ENCODE measurements at regions not wholly inside any gene's neighbourhood (a gene's known extent, or its start where the extent isn't known, plus 50 kb on each side); places are given as distances from the start of the nearest gene placed in this dataset.

- no peak overlapping the region for H3K27ac Mint-ChIP-seq
- ATAC-seq, result no peak; the same call in 1 of the 2 replicates
- no peak for DNase-seq (ENCODE audit: low spot score)
- peaks cover 5% of the 10 kb centered on the region; the same call in 1 of the 2 replicates for H3K4me1 Mint-ChIP-seq
- H3K9me3 Mint-ChIP-seq, result no peaks in the 10 kb centered on the region
- POLR2A ChIA-PET, result no interaction called here
- H3K36me3 Mint-ChIP-seq, result no peaks in the 10 kb centered on the region
- no peak for TF ChIP-seq ESRRA (CRISPR knock-in tag; IDR thresholded peaks at IDR 0.05; ENCODE audit: borderline replicate concordance)
- no peak for TF ChIP-seq FOXJ3 (CRISPR knock-in tag; IDR thresholded peaks at IDR 0.05; ENCODE audit: borderline replicate concordance)
- TF ChIP-seq EMX1 (CRISPR knock-in tag; IDR thresholded peaks at IDR 0.05), result no peak
- TF ChIP-seq, protein P1, sequence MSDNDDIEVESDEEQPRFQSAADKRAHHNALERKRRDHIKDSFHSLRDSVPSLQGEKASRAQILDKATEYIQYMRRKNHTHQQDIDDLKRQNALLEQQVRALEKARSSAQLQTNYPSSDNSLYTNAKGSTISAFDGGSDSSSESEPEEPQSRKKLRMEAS (CRISPR knock-in tag; IDR thresholded peaks at IDR 0.05), result no peak
- no peak for TF ChIP-seq MXD4 (CRISPR knock-in tag; IDR thresholded peaks at IDR 0.05; ENCODE audit: borderline replicate concordance)
- TF ChIP-seq, protein P2, sequence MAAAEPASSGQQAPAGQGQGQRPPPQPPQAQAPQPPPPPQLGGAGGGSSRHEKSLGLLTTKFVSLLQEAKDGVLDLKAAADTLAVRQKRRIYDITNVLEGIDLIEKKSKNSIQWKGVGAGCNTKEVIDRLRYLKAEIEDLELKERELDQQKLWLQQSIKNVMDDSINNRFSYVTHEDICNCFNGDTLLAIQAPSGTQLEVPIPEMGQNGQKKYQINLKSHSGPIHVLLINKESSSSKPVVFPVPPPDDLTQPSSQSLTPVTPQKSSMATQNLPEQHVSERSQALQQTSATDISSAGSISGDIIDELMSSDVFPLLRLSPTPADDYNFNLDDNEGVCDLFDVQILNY (CRISPR knock-in tag; IDR thresholded peaks at IDR 0.05), result no peak
- no peak for TF ChIP-seq ERG (CRISPR knock-in tag; IDR thresholded peaks at IDR 0.05)
- no peak for TF ChIP-seq MYBL2 (CRISPR knock-in tag; IDR thresholded peaks at IDR 0.05)
- no peak for TF ChIP-seq ZNF138 (CRISPR knock-in tag; conservative IDR thresholded peaks at IDR 0.05)
- no peak for TF ChIP-seq JAZF1 (CRISPR knock-in tag; IDR thresholded peaks at IDR 0.05)
- no peak for TF ChIP-seq GABPB1 (CRISPR knock-in tag; IDR thresholded peaks at IDR 0.05)
- TF ChIP-seq NR1H2 (CRISPR knock-in tag; IDR thresholded peaks at IDR 0.05), result no peak
- no peak for TF ChIP-seq NR3C1 (CRISPR knock-in tag; conservative IDR thresholded peaks at IDR 0.05; ENCODE audit: low read depth)
- TF ChIP-seq NR2C2 (CRISPR knock-in tag; IDR thresholded peaks at IDR 0.05), result no peak
- TF ChIP-seq HMGXB4 (CRISPR knock-in tag; IDR thresholded peaks at IDR 0.05), result no peak
- TF ChIP-seq, protein P3, sequence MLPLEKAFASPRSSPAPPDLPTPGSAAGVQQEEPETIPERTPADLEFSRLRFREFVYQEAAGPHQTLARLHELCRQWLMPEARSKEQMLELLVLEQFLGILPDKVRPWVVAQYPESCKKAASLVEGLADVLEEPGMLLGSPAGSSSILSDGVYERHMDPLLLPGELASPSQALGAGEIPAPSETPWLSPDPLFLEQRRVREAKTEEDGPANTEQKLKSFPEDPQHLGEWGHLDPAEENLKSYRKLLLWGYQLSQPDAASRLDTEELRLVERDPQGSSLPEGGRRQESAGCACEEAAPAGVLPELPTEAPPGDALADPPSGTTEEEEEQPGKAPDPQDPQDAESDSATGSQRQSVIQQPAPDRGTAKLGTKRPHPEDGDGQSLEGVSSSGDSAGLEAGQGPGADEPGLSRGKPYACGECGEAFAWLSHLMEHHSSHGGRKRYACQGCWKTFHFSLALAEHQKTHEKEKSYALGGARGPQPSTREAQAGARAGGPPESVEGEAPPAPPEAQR (CRISPR knock-in tag; IDR thresholded peaks at IDR 0.05), result no peak
- TF ChIP-seq ZNF121 (CRISPR knock-in tag; IDR thresholded peaks at IDR 0.05), result no peak
- TF ChIP-seq TEAD1 (CRISPR knock-in tag; IDR thresholded peaks at IDR 0.05), result no peak
- TF ChIP-seq, protein P4, sequence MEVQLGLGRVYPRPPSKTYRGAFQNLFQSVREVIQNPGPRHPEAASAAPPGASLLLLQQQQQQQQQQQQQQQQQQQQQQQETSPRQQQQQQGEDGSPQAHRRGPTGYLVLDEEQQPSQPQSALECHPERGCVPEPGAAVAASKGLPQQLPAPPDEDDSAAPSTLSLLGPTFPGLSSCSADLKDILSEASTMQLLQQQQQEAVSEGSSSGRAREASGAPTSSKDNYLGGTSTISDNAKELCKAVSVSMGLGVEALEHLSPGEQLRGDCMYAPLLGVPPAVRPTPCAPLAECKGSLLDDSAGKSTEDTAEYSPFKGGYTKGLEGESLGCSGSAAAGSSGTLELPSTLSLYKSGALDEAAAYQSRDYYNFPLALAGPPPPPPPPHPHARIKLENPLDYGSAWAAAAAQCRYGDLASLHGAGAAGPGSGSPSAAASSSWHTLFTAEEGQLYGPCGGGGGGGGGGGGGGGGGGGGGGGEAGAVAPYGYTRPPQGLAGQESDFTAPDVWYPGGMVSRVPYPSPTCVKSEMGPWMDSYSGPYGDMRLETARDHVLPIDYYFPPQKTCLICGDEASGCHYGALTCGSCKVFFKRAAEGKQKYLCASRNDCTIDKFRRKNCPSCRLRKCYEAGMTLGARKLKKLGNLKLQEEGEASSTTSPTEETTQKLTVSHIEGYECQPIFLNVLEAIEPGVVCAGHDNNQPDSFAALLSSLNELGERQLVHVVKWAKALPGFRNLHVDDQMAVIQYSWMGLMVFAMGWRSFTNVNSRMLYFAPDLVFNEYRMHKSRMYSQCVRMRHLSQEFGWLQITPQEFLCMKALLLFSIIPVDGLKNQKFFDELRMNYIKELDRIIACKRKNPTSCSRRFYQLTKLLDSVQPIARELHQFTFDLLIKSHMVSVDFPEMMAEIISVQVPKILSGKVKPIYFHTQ (CRISPR knock-in tag; IDR thresholded peaks at IDR 0.05), result no peak
- TF ChIP-seq SMAD4 (CRISPR knock-in tag; IDR thresholded peaks at IDR 0.05), result no peak
- no peaks in the 10 kb centered on the region for H3K27me3 Mint-ChIP-seq (ENCODE audit: low read depth)
- CTCF ChIA-PET, result no interaction called here
- H3K4me3 Mint-ChIP-seq, result no peak overlapping the region
Observed at GRCh38 chr13:88979465-88980175, 1308.4 kb downstream of the SLITRK5 start.
